Activated naive CD8-positive, alpha-beta T cell treated with anti-CD3 and anti-CD28 coated beads, Interleukin-2, amount 50 U/mL, for 24 hours (primary cell): ENCODE measurements at regions not wholly inside any gene's neighbourhood (a gene's known extent, or its start where the extent isn't known, plus 50 kb on each side); places are given as distances from the start of the nearest gene placed in this dataset.
"Not testable (repeated sequence)": the region's sequence is repeated elsewhere in the genome, so short reads cannot be mapped to it uniquely, and the experiment has no call there.

Experiments
- ATAC-seq: fragments of 150-1000 bp; cut with Tn5 transposase; one replicate; pipeline ENCODE4 v1.10.0; 2021
- DNase-seq: peaks from one replicate; pipeline ENCODE4 v3.0.0; 2021
- H3K27ac Mint-ChIP-seq: one replicate; pipeline ENCODE4 v1.8.0; 2021; ENCODE audit warnings: mild to moderate bottlenecking, mixed read lengths
- H3K27me3 Mint-ChIP-seq: one replicate; pipeline ENCODE4 v1.8.0; 2021; ENCODE audit warnings: mixed read lengths
- H3K36me3 Mint-ChIP-seq: one replicate; pipeline ENCODE4 v1.8.0; 2021; ENCODE audit warnings: low read depth, mixed read lengths
- H3K4me1 Mint-ChIP-seq: one replicate; pipeline ENCODE4 v1.8.0; 2021; ENCODE audit warnings: mixed read lengths
- H3K4me3 Mint-ChIP-seq: one replicate; pipeline ENCODE4 v1.8.0; 2021; ENCODE audit warnings: mild to moderate bottlenecking, moderate library complexity, mixed read lengths
- H3K9me3 Mint-ChIP-seq: one replicate; pipeline ENCODE4 v1.8.0; 2021; ENCODE audit warnings: mixed read lengths

DNA sequence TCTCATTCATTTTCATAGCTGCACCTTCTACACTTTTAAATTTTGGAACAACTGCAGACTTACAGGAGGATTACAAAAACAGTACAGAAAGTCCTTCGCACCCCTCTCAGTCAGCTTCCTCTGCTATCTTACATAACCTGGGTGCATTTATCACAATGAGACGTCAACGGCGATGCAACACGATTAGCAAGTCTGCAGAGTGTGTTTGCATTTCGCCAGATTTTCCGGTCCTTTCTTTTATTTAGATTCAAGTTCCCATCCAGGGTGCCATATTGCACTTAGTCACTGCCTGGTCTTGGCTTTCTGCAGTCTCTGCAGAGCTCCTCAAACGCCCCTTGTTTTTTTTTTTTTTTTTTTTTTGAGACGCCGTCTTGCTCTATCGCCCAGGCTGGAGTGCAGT lies 85.9 kb downstream of the ASMT start:
- H3K27me3 Mint-ChIP-seq, result no peaks in the 10 kb centered on the region
- DNase-seq (no peak), ATAC-seq (no peak)
- no peaks in the 10 kb centered on the region for H3K4me1 Mint-ChIP-seq
- peaks cover 3% of the 10 kb centered on the region for H3K36me3 Mint-ChIP-seq
- H3K4me3 Mint-ChIP-seq, result no peak overlapping the region
- H3K9me3 Mint-ChIP-seq, result peaks cover 17% of the 10 kb centered on the region
- H3K27ac Mint-ChIP-seq, result no peak overlapping the region

DNA sequence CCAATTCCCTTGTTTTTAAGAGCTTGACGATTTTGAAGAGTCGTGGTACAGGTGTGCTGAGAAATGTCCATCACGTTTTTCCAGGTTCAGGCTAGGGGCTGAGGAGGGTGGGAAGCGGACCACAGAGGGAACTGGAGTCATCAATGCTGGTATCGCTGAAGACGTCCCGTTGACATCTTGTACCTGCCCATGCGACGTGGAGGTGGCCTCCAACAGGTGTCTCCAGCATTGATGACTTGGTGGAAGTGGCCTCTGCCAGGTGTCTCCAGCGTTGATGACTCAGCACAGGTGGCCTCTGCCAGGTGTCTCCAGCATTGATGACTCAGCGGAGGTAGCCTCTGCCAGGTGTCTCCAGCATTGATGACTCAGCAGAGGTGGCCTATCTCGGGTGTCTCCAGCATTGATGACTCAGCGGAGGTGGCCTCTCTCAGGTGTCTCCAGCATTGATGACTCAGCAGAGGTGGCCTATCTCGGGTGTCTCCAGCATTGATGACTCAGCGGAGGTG lies 86.6 kb downstream of the ASMT start:
- H3K36me3 Mint-ChIP-seq, result not testable (repeated sequence)

DNA sequence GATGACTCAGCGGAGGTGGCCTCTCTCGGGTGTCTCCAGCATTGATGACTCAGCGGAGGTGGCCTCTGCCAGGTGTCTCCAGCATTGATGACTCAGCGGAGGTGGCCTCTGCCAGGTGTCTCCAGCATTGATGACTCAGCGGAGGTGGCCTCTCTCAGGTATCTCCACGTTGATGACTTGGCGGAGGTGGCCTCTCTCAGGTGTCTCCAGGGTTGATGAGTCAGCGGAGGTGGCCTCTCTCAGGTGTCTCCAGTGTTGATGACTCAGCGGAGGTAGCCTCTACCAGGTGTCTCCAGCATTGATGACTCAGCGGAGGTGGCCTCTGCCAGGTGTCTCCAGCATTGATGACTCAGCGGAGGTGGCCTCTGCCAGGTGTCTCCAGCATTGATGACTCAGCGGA lies 87.3 kb downstream of the ASMT start:
- not testable (repeated sequence) for H3K27ac Mint-ChIP-seq, DNase-seq, H3K4me3 Mint-ChIP-seq, ATAC-seq, H3K36me3 Mint-ChIP-seq, H3K27me3 Mint-ChIP-seq, H3K4me1 Mint-ChIP-seq
- H3K9me3 Mint-ChIP-seq, result peaks cover 10% of the 10 kb centered on the region

More for the DNA sequence above, 86.6 kb downstream of the ASMT start:
- H3K27ac Mint-ChIP-seq, H3K27me3 Mint-ChIP-seq, H3K4me3 Mint-ChIP-seq, ATAC-seq, H3K4me1 Mint-ChIP-seq, DNase-seq: not testable (repeated sequence)
- peaks cover 12% of the 10 kb centered on the region for H3K9me3 Mint-ChIP-seq

DNA sequence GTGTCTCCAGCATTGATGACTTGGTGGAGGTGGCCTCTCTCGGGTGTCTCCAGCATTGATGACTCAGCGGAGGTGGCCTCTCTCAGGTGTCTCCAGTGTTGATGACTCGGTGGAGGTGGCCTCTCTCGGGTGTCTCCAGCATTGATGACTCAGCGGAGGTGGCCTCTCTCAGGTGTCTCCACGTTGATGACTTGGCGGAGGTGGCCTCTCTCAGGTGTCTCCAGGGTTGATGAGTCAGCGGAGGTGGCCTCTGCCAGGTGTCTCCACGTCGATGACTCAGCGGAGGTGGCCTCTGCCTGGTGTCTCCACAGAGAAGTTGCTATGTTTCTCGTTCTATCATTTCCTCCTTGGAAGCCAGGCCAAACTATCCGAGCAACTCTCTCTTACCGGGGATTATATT lies 87.7 kb downstream of the ASMT start:
- H3K27me3 Mint-ChIP-seq, H3K36me3 Mint-ChIP-seq, H3K4me3 Mint-ChIP-seq, ATAC-seq, H3K4me1 Mint-ChIP-seq, DNase-seq, H3K27ac Mint-ChIP-seq: not testable (repeated sequence)
- H3K9me3 Mint-ChIP-seq, result peaks cover 10% of the 10 kb centered on the region

DNA sequence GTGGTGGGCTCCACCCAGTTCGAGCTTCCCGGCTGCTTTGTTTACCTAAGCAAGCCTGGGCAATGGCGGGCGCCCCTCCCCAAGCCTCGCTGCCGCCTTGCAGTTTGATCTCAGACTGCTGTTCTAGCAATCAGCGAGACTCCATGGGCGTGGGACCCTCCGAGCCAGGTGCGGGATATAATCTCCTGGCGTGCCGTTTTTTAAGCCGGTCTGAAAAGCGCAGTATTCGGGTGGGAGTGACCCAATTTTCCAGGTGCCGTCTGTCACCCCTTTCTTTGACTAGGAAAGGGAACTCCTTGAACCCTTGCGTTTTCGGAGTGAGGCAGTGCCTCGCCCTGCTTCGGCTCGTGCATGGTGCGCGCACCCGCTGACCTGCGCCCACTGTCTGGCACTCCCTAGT lies 94.4 kb downstream of the ASMT start:
- H3K27ac Mint-ChIP-seq, ATAC-seq, H3K27me3 Mint-ChIP-seq, DNase-seq, H3K36me3 Mint-ChIP-seq, H3K4me1 Mint-ChIP-seq, H3K4me3 Mint-ChIP-seq, H3K9me3 Mint-ChIP-seq: not testable (repeated sequence)

DNA sequence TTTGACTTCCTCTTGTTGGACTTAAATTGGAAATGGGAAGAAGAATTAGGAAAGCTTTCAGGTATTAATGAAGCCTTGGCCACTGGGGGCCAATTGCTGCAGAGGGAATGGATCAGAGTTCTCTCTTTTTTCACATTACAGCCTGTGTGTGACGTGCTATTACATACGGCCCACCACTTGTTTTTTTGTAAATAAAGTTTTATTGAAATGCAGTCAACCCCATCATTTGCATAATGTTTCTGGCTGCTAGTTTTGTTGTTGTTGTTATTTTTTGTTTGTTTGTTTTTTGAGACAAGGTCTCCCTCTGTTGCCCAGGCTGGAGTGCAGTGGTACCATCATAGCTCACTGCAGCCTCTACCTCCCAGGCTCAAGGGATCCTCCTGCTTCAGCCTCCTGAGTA lies 98.4 kb downstream of the ASMT start:
- DNase-seq (no peak), ATAC-seq (no peak)
- Mint-ChIP-seq H3K4me1 (no peaks in the 10 kb centered on the region), H3K36me3 (no peaks in the 10 kb centered on the region), H3K27ac (no peak overlapping the region), H3K27me3 (peaks cover 2% of the 10 kb centered on the region), H3K9me3 (peaks cover 4% of the 10 kb centered on the region), H3K4me3 (no peak overlapping the region)

DNA sequence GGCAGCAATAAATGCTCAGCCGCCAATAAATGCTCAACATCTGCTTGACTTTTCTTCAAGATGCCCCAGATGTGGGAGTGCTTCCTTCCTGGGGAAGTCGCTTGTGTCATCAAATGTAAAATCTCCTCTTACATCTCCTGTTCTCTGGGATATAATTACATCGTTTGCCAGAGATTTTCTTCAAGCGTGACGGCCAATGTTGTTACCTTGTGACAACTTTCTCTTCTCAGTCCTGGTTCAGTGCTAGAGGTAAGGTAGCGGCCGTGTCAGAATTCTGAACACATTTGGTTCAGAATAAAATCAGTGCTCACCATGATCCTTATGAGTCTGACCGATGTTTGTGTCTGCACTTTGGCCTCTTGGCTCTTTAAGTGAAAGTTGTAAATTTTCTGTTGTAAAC lies 102.5 kb downstream of the ASMT start:
- Mint-ChIP-seq H3K4me1 (no peaks in the 10 kb centered on the region), H3K4me3 (no peak overlapping the region), H3K36me3 (no peaks in the 10 kb centered on the region), H3K9me3 (peaks cover 6% of the 10 kb centered on the region), H3K27ac (no peak overlapping the region), H3K27me3 (peaks cover 2% of the 10 kb centered on the region)
- DNase-seq, result no peak
- ATAC-seq, result no peak

DNA sequence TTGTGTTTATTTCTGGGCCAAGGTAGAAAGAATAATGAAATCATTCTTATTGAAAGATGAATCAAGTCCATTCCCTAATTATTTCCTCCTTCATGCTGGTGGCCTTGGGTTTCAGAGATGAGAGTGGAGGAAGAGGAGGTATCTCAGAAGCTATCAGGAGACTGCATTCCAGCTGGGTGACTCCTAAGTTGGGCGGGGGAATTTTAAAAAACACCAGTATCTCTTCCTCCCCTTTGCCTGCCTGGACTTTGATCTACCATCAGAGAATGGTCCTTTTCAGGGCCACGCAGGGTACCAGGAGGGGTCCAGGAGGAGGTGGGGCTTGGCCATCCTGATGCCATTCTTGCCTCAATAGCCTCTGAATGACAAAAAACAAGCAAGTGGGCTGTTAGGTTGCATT lies 104.4 kb downstream of the ASMT start:
- no peaks in the 10 kb centered on the region for H3K36me3 Mint-ChIP-seq
- no peaks in the 10 kb centered on the region for H3K4me1 Mint-ChIP-seq
- no peak overlapping the region for H3K27ac Mint-ChIP-seq
- peaks cover 2% of the 10 kb centered on the region for H3K27me3 Mint-ChIP-seq
- no peak overlapping the region for H3K4me3 Mint-ChIP-seq
- DNase-seq, result no peak
- ATAC-seq, result no peak
- peaks cover 6% of the 10 kb centered on the region for H3K9me3 Mint-ChIP-seq

DNA sequence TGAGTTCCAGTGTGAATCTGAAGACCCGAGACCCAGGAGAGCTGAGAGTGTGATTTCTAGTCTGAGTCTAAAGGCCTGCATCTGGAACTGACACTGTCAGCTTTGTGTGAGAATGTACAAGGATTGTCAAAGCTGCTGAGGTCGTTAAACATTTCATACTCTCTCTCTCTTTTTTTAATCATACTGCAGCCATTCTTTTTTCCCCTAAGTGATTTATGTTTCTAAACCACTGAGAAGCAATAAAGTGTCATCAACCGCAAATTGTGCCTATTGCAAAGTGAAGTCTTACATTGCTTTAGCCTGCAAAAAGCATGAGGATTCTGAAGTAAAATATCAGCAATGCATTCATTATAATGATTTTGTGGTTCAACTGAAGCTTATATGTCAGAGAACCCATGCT lies 106.0 kb downstream of the ASMT start:
- ATAC-seq, result no peak
- H3K27me3 Mint-ChIP-seq, result peaks cover 2% of the 10 kb centered on the region

DNA sequence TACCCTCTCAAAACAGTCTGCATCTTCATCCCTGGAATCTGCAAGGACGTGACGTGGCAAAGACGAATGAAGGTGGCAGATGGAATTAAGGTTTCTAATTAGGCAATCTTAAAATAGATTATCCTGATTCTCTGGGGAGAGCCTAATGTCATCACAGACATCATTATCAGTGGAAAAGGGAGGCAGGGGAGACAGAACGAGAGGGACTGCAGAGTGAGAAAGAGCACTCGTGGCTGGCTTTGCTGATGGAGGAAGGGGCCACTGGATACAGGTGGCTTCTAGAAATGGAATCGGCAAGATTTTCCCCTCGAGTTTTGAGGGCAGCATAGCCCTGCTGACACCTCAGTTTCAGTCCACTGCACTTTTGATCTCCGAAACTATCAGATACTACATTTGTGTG lies 110.6 kb downstream of the ASMT start:
- no peak for ATAC-seq
- no peak overlapping the region for H3K27ac Mint-ChIP-seq
- H3K9me3 Mint-ChIP-seq, result peaks cover 8% of the 10 kb centered on the region
- no peak overlapping the region for H3K4me3 Mint-ChIP-seq
- no peak for DNase-seq
- H3K36me3 Mint-ChIP-seq, result no peaks in the 10 kb centered on the region
- H3K4me1 Mint-ChIP-seq, result no peaks in the 10 kb centered on the region
- H3K27me3 Mint-ChIP-seq, result no peaks in the 10 kb centered on the region

More for the DNA sequence above, 106.0 kb downstream of the ASMT start:
- no peak overlapping the region for H3K27ac Mint-ChIP-seq
- peaks cover 6% of the 10 kb centered on the region for H3K9me3 Mint-ChIP-seq
- no peak for DNase-seq
- no peaks in the 10 kb centered on the region for H3K36me3 Mint-ChIP-seq
- no peak overlapping the region for H3K4me3 Mint-ChIP-seq
- H3K4me1 Mint-ChIP-seq, result no peaks in the 10 kb centered on the region

DNA sequence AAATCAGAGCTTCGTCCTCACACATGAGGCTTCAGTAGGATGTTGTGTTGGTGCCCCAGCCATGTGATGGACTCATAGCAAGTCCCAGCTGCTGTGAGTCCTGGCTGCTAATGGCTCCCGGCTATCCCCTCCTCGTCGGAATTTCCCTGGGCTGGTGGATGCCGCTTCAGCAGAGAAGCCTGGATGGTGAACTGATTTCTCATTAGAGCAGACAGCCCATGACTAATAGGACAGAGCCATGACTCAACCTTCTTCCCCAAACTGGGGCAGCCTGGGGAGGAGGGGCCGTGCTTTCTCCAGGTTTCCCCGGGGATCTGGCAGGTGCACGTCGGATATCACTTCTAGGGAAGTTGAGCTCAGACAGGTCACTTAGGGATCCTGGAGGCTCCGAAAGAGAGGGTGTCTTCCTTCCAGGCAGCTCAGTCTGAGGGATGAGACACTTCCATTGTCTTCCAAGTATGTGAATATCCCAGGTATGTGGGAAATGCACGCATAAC lies 112.7 kb downstream of the ASMT start:
- Mint-ChIP-seq H3K27ac (no peak overlapping the region), H3K4me1 (no peaks in the 10 kb centered on the region), H3K4me3 (no peak overlapping the region), H3K9me3 (peaks cover 6% of the 10 kb centered on the region), H3K27me3 (no peaks in the 10 kb centered on the region), H3K36me3 (no peaks in the 10 kb centered on the region)
- ATAC-seq, result no peak
- no peak for DNase-seq

DNA sequence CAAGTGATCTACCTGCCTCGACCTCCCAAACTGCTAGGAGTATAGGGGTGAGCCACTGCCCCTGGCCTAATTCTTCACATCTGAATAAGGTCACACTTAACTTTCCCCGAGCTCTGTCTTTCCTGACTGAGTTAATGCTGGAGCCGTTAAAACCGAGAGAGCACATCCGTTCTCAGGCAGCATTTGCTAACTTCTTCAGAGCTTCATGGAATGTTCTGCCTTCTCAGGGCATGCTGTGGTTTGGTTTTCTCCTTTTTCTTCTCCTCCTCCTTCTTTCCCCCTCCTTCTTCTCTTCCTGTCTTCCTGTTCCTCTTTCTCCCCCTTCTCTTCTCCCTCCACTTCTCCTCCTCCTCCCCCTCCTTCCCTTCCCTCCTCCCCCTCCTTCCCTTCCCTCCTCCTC lies 119.9 kb downstream of the ASMT start:
- Mint-ChIP-seq H3K9me3 (peaks cover 1% of the 10 kb centered on the region), H3K4me3 (no peak overlapping the region), H3K36me3 (peaks cover 1% of the 10 kb centered on the region), H3K27ac (no peak overlapping the region), H3K27me3 (no peaks in the 10 kb centered on the region), H3K4me1 (no peaks in the 10 kb centered on the region)
- DNase-seq (no peak), ATAC-seq (no peak)

DNA sequence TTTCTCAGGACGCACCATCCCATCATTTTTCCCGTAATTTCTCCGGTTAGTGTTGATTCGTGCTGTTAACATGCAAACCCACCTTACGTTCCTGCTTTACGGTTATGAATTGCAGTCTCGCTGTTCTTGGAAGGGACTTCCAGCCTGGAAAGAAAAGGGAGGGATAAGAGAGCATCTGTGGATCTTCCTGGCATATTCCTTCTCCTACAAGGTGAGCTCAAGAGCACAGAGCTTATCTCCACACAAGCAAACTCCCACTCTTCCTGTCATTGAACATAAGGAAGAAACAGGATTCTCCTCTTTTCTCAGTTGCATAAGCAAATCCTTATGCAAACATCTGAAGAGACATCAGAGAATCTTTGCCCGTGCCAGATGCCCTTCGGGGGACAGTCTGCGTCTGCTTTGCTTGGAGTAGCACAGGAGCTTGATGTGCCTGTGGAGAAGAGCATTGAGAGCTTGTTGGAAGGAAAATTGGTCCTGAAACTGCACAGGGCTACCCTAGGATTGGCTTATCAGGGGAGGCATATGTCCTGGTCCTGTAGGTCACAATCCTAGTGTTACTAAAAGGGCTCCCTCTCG lies 127.0 kb downstream of the ASMT start:
- H3K4me1 Mint-ChIP-seq, result no peaks in the 10 kb centered on the region
- H3K27me3 Mint-ChIP-seq, result no peaks in the 10 kb centered on the region
- no peak overlapping the region for H3K27ac Mint-ChIP-seq
- H3K9me3 Mint-ChIP-seq, result peaks cover 18% of the 10 kb centered on the region
- ATAC-seq (no peak), DNase-seq (no peak)
- H3K36me3 Mint-ChIP-seq, result peaks cover 18% of the 10 kb centered on the region
- no peak overlapping the region for H3K4me3 Mint-ChIP-seq

DNA sequence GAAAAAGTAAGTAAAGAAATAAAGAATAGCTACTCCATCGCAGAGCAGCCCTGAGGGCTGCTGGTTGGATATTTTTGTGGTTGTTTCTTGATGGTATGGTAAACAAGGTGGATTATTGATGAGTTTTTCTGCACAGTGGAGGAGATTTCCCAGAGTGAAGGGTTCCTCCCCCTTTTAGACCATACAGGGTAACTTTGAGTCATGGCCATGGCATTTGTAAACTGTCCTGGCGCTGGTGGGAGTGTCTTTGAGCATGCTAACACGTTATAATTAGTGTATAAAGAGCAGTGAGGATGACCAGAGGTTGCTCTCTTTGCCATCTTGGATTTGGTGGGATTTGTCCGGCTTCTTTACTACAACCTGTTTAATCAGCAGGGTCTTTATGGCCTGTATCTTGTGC lies 128.2 kb downstream of the ASMT start:
- H3K4me1 Mint-ChIP-seq, result no peaks in the 10 kb centered on the region
- H3K27ac Mint-ChIP-seq, result no peak overlapping the region
- peaks cover 18% of the 10 kb centered on the region for H3K9me3 Mint-ChIP-seq
- H3K4me3 Mint-ChIP-seq, result no peak overlapping the region
- no peaks in the 10 kb centered on the region for H3K27me3 Mint-ChIP-seq
- peaks cover 16% of the 10 kb centered on the region for H3K36me3 Mint-ChIP-seq
- no peak for DNase-seq
- ATAC-seq, result no peak

DNA sequence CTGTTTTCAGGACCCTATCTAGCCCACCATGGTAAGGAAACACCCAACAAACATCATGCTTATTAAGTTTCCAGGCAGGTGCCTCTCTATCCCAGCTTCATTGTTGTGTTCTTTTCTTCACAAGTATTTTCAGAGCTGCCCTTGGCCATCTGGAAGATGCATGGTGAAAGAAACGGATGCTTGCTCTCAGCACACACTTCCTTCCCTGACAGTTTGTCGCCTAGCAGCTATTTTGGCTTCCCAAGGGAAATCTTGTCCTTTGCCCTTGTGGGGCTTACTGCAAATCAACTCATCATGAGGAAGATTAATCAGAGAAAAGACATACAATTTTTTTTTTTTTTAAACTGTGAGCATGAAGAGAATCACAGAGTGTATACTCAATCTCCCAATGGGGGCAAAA lies 128.8 kb downstream of the ASMT start:
- Mint-ChIP-seq H3K27ac (no peak overlapping the region), H3K36me3 (peaks cover 16% of the 10 kb centered on the region), H3K4me1 (no peaks in the 10 kb centered on the region), H3K27me3 (no peaks in the 10 kb centered on the region), H3K9me3 (peaks cover 18% of the 10 kb centered on the region), H3K4me3 (no peak overlapping the region)
- ATAC-seq (no peak), DNase-seq (no peak)

DNA sequence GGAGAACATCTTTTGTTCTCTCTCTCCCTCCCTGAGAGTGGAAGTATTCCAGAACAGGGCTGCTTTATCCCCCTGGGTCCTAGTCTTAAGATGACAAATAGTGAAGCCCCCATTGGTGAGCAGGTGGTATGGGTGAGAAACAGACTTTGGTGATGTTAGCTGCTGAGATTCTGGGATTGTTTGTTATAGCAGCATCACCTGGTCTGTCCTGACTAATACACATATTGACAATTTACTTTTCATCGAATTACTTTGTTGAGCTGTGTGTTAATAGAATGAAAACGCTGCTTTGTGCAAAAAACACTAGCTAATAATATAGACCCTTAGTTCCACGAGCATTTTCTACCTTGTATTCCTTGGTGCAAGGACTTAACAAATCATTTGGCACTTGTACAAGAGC lies 133.5 kb downstream of the ASMT start:
- H3K9me3 Mint-ChIP-seq, result peaks cover 18% of the 10 kb centered on the region
- peaks cover 15% of the 10 kb centered on the region for H3K36me3 Mint-ChIP-seq
- H3K4me1 Mint-ChIP-seq, result no peaks in the 10 kb centered on the region
- H3K27me3 Mint-ChIP-seq, result no peaks in the 10 kb centered on the region
- DNase-seq (no peak), ATAC-seq (no peak)
- H3K4me3 Mint-ChIP-seq, result no peak overlapping the region
- no peak overlapping the region for H3K27ac Mint-ChIP-seq
